ENCODE measurements at regions not wholly inside any gene's neighbourhood (a gene's known extent, or its start where the extent isn't known, plus 50 kb on each side); places are given as distances from the start of the nearest gene placed in this dataset.
"Not testable (repeated sequence)": the region's sequence is repeated elsewhere in the genome, so short reads cannot be mapped to it uniquely, and the experiment has no call there.

DNA sequence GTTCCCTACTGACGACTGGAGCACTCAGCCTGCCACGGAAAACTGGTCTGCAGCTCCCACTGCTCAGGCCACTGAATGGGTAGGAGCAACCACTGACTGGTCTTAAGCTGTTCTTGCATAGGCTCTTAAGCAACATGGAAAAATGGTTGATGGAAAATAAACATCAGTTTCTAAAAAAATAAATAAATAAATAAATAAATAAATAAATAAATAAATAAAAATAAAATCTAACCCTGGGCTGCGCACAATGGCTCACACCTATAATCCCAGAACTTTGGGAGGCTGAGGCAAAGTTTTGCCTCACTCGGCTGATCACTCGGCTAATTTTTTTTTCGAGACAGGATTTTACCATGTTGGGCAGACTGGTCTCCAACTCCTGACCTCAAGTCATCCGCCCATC is 102.0 kb upstream of the DUSP21 start:
- TF ChIP-seq, protein P1, sequence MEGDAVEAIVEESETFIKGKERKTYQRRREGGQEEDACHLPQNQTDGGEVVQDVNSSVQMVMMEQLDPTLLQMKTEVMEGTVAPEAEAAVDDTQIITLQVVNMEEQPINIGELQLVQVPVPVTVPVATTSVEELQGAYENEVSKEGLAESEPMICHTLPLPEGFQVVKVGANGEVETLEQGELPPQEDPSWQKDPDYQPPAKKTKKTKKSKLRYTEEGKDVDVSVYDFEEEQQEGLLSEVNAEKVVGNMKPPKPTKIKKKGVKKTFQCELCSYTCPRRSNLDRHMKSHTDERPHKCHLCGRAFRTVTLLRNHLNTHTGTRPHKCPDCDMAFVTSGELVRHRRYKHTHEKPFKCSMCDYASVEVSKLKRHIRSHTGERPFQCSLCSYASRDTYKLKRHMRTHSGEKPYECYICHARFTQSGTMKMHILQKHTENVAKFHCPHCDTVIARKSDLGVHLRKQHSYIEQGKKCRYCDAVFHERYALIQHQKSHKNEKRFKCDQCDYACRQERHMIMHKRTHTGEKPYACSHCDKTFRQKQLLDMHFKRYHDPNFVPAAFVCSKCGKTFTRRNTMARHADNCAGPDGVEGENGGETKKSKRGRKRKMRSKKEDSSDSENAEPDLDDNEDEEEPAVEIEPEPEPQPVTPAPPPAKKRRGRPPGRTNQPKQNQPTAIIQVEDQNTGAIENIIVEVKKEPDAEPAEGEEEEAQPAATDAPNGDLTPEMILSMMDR (conservative IDR thresholded peaks at IDR 0.05 in 1 of 2, IDR thresholded peaks at IDR 0.05 in 1 of 2; ENCODE audit: low read depth in 1 of 2, low read length in 2 of 2): not testable (repeated sequence)
- not testable (repeated sequence) for TF ChIP-seq EZH2 (IDR thresholded peaks at IDR 0.05; ENCODE audit: low read length, missing control alignments)

Data from fibroblast of lung (primary cell).